Body of pancreas (tissue), 4 donors: ENCODE measurements at regions not wholly inside any gene's neighbourhood (a gene's known extent, or its start where the extent isn't known, plus 50 kb on each side); places are given as distances from the start of the nearest gene placed in this dataset.

Experiments
- CTCF ChIP-seq, 7 experiments: fragments of 450-650 bp in 4 of 7; fragments of 200-600 bp in 3 of 7; sonication (generic) in 3 of 7; IDR thresholded peaks; one replicate each; pipeline ENCODE4 v1.5.1; 2016 to 2019; ENCODE audit warnings: antibody characterized with exemption in 7 of 7
- POLR2A ChIP-seq, 3 donors: fragments of 450-650 bp; IDR thresholded peaks; one replicate each; pipeline ENCODE4 v1.6.1; 2016; ENCODE audit warnings: antibody characterized with exemption in 3 of 3, mild to moderate bottlenecking in 2 of 3

GRCh38 chr3:155014953-155015352 is 65.2 kb upstream of the MME start:
- TF ChIP-seq POLR2A (IDR thresholded peaks at IDR 0.05) (no peak), CTCF (IDR thresholded peaks at IDR 0.05) (no peak)
